Kidney capillary endothelial cell (primary cell): ENCODE measurements at regions not wholly inside any gene's neighbourhood (a gene's known extent, or its start where the extent isn't known, plus 50 kb on each side); places are given as distances from the start of the nearest gene placed in this dataset.

Source experiments
- DNase-seq: peaks from one replicate; pipeline ENCODE4 v3.0.0-alpha.2; 2018; ENCODE audit warnings: low spot score

GRCh38 chr7:41524876-41525275 is 178.0 kb downstream of the INHBA start:
- no peak for DNase-seq

- no peak for DNase-seq
Measured at GRCh38 chr7:41520445-41520844, 182.4 kb downstream of the INHBA start.

- DNase-seq: no peak
Measured at GRCh38 chr7:41517771-41518170, 185.1 kb downstream of the INHBA start.

- peak; percentile 86 for DNase-seq
Measured at GRCh38 chr7:41508755-41509154, 194.1 kb downstream of the INHBA start.

- DNase-seq: no peak
Measured at GRCh38 chr7:41507686-41508268, 195.1 kb downstream of the INHBA start.

- DNase-seq: no peak
Measured at GRCh38 chr7:41504214-41504980, 198.5 kb downstream of the INHBA start.

GRCh38 chr7:41503438-41503837 is 199.5 kb downstream of the INHBA start:
- no peak for DNase-seq

- DNase-seq: no peak
Measured at GRCh38 chr7:41501466-41501865, 201.4 kb downstream of the INHBA start.

- DNase-seq: no peak
Measured at GRCh38 chr7:41501006-41501405, 201.9 kb downstream of the INHBA start.

- DNase-seq: no peak
Measured at GRCh38 chr7:41492603-41493002, 210.3 kb downstream of the INHBA start.

GRCh38 chr7:41491883-41492471 is 210.9 kb downstream of the INHBA start:
- DNase-seq: no peak

GRCh38 chr7:41491308-41491707 is 211.6 kb downstream of the INHBA start:
- no peak for DNase-seq

- DNase-seq: no peak
Measured at GRCh38 chr7:41489885-41490284, 213.0 kb downstream of the INHBA start.

GRCh38 chr7:41487229-41487940 is 215.5 kb downstream of the INHBA start:
- DNase-seq: no peak

- no peak for DNase-seq
Measured at GRCh38 chr7:41481353-41481752, 221.5 kb downstream of the INHBA start.

GRCh38 chr7:41478187-41478586 is 224.7 kb downstream of the INHBA start:
- DNase-seq: no peak

GRCh38 chr7:41476460-41476803 is 226.5 kb downstream of the INHBA start:
- DNase-seq: no peak

GRCh38 chr7:41475801-41476459 is 227.0 kb downstream of the INHBA start:
- no peak for DNase-seq

GRCh38 chr7:41472427-41473125 is 230.3 kb downstream of the INHBA start:
- DNase-seq: no peak

- no peak for DNase-seq
Measured at GRCh38 chr7:41470081-41470480, 232.8 kb downstream of the INHBA start.

- DNase-seq: no peak
Measured at GRCh38 chr7:41467596-41467995, 235.3 kb downstream of the INHBA start.
